Dedifferentiated amniotic fluid mesenchymal stem cell (primary cell): ENCODE measurements at regions not wholly inside any gene's neighbourhood (a gene's known extent, or its start where the extent isn't known, plus 50 kb on each side); places are given as distances from the start of the nearest gene placed in this dataset.

Source experiments
- DNase-seq: peaks from one replicate; pipeline ENCODE4 v3.0.0-alpha.2; 2016; ENCODE audit errors: extremely low spot score

DNA sequence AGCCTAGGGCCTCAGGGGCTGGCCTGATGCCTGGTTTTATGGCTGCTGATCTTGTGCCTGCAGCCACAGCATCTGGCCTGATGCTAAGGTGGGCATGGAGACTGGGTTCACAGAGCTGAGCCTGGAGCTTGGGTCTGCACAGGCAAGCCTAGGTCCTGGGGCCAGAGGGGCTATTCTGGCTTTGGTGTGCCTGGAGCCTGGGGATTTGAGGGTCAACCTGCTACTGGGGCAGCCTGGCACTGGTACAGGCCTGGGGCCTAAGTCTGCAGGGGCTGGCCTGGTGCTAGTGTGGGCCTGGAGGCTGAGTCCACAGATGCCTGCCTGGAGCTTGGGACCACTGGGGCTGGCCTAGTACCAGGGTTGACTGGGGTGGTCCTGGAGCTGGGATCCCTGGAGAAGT lies 481.8 kb upstream of the GHITM start:
- DNase-seq, result no peak

DNA sequence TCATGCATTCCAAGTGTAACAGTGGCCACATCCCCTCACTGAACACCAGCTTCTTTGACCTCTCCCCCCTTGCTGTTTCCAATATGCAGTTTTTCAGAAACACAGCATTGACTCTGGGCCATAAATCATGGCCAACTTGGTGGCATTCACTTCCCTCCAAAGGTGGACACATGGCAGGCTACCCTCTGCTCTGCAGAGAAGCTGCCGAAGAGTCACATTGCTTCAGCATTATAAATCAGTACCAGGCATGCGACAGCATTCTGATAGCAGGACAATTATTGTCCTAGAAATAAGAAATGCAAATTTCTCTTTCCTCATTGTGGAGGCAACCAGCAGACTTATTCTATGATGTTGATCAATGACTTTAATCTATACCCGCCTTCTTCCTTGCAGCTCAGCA lies 475.4 kb upstream of the GHITM start:
- no peak for DNase-seq

DNA sequence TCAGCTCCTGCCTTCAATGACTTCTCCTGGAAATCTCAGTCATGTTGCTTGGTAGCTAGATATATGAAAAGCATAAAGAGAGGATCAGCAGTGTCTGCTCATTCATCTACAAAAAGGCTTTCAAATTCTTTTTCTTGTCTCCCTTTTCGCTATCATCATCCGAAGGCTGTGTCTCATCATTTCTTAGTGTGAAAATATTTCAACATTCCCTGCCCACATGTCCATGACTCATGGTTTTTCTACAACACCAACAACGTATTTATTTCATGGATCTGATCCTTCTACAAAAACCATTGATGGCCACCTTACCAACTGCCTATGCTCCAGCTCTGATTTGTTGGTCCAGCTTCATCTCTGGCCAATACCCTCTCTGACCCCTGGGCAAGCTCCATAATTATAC lies 472.5 kb upstream of the GHITM start:
- no peak for DNase-seq

DNA sequence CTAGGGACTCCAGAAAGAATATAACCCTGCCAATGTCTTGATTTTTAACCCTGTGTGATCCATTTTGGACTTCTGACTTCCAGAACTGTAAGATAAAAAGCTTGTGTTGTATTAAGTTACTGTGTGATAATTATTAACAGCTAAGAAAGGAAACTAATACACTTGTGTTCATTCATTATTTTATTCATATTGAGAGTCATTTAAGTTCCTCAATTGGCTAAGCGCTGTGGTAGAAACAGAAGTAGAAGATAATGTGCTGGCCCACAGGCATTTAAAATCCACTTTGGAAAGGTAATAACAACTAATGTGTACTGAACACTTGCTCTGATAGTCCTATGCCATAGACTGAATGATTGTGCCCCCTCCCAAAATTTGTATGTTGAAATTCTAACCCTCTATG lies 471.7 kb upstream of the GHITM start:
- no peak for DNase-seq

DNA sequence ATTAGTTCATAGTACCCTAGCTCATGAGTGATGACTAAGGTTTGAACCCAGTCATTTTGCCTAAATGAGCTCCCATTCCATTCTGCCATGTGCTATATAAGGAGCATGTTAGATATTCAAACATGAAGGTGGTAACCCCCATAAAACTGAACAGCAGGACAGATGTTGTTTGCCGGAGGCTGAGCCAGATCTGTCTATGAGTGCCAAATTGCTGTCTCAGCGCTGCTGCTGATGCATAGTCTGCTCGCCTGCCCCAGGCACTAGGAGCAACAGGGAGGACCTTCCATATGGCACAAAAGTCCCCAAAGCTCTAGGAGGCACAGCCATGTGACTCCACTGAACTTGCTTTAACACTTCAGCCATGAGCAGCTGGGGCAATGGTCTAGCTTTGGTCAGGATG lies 466.0 kb upstream of the GHITM start:
- DNase-seq, result no peak

DNA sequence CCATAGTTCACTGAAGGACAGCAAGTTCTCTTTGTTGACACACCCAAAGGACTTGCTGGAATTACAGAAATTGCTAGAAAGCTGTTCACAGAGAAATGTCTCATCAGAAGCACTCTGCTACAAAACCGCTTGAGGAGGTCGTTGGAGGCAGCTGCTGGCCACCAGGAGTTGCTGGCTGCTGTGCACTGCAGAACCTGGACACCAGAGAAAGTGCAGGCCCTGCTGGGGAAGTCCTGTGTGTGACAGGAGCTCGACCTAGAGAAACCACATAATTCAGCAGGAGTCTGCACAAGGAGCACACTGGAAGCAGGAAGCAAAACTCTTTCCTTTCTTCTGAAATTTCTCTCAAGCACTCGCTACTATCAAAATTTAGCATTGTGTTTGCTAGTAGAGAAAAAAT lies 461.5 kb upstream of the GHITM start:
- DNase-seq, result no peak

DNA sequence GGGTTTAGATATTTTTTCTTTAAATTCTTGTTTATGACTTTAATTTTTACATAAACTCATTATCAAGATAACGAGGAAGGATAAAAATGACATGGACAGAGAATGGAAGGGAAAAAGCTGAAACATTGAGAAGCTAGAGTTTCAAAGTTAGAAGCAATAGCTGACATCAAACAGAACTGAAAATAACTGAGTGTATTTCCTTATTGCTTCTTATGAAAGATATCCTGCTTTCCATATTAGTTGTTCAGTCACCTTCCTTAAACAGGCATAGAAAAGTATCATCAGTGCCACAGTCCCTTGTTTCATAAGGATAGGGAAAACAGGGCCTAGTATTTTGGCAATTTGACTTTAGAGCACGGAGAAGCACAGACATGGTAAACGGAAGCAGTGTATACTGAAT lies 460.5 kb upstream of the GHITM start:
- DNase-seq, result no peak

DNA sequence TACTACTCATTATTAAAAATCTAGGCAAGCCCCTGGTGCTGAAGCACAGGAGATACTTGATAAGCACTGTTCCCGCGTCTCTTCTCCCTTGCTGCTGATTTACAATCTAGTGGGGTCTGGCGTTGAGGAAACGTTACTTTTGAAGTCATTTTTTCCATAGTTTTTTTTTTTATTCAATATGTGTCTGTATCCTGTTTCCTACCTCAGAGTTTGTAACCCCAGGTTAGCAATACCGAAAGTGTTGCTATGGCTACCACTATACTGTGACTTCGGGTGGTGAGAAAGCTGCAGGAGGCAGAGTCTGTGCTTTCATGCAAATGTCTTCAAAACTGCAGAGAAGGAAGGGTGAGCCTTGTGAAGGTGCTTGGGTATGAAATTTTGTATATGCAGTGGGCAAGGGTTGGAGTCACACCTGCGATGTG lies 458.8 kb upstream of the GHITM start:
- DNase-seq, result no peak

DNA sequence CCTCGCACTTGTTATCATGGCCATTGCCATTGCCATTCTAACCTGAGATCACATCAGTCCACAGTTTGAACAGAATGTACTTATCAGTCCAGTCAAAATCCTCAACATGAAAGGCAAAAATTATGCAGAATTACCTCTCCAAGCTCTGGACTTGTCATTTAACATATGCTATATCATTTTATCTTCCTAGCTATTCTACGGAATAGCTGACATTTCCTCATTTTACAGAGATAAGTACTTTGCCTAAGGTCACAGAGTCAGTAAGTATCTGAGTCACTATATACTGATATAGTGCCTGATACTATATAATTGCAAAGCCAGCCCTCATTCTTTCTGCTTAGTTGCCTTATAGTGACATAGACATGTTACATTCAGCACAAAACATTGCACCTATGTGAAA lies 456.9 kb upstream of the GHITM start:
- DNase-seq, result no peak

DNA sequence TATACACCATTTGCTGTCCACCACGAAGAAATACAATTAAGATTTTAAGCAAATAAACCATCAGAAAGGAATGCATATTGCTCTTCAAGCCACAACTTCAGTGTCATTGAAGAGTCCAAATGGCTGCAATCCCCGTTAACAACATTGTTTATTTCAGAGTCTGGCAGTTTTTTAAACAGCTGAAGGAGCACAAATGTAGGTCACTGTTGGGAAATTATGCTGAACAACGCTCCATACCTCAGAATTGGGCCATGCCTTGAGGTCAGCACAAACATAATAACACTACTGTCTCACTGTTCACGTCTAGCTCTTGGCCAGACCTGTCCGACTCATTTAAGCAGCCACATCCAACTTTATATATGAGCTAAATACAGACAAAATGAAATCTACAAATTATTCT lies 453.9 kb upstream of the GHITM start:
- no peak for DNase-seq

DNA sequence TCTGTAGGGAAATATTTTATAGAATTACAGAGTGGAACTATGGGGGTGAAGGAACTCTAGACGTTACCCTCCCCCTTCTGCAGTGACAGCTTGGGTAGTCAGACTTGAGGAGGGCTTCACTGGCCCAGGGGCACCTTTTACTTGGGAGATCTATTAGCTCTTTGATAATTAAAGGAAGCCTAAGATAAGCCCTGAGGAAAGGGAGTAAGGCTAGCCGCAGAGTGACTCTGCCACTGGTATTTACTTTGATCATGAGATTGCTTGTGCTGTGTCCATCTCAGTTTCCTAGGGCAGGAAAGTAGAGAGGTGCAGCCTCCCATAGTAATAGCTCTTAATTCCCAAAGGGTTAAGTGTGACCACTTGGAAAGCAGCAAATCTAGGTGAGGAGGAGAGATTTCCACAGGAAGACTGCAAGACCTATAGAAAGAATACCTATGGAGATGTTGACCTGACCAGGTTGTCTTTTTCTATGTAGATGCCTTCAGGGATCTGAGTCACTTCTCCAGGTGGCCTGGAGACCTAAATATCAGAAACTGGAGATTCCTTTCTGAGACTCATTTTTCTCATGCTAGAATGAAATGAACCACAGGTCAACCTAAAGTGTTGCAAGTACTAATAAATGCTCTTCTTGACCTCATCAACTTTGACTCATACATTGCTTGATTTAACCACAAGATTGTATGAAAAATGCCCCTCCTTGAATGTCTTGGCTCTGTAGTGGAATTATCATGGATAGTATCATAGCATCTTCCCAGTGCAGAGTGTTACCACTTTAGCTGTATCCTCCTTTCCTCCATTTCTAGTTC lies 447.3 kb upstream of the GHITM start:
- DNase-seq, result no peak

DNA sequence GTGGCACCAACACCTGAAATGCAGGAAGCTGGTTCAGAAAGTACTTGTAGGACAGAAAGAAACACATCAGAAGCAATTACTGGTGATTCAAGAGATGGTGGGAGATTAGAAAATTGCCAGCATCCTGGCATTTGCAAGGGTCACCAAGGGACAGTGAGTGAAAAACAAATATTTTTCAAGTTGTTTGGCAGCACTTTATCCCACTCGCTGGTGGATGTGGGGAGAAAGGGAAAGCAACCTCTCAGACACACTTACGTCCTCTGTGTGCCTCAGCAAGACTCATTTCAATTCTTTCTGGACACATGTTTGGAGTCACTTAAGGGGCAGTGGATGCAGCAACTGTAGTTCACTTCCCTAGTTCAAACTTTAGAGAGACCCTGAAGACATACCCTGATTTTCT lies 440.4 kb upstream of the GHITM start:
- DNase-seq, result no peak

DNA sequence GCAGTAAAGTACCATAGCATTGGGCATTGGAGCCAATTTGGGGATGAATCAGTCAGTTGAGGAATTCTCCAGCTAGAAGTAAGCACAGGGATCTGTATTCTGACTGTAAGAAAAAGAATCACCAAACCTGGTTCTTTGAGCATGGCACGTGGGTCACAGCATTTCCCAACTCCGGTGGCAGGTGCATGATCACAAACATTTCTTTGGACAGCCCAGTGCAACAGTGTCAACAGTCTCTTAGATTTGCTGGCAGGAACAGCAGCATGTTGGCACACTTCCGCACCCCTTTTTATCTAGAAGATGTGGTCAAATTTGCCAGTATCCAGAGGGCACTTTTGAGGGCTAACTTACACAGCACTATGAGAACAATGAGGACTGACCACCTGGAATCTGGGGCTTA lies 437.5 kb upstream of the GHITM start:
- DNase-seq, result no peak

DNA sequence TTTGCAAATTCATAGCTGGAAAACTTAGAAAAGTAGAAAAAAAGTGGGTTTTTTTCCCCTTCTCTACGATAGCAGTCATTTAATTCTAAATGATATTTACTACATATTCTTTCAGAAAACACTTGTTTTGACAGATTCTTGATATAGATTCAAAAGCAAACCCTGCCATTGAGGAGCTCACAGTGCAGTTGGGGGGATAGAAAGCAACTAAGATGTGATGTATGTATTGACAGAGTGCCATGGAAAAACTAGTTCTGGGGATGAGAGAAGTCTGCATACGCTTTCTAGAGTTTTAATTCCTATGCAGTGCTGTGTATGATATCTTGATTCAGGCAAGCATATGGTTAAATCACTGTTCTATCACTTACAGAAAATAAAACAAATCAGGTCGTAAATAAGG lies 436.6 kb upstream of the GHITM start:
- no peak for DNase-seq

DNA sequence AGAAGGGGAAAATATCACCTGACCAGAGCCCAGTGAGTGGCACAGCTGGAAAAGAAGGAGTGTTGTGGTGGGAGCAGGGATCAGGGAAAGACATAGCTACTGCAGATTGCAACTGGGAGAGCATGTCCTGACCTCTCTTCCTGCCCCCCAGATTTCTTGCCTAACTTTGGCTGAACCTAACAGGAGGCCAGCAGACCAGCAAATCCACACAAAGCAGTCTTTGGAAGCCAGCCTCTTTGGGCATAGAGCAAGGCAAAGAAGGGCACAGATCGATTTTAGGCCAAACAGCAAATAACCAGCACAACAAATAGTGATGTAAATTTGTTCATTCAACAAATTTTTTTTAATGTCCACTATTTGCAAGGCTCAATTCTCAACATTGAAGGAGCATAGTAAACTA lies 433.2 kb upstream of the GHITM start:
- no peak for DNase-seq

DNA sequence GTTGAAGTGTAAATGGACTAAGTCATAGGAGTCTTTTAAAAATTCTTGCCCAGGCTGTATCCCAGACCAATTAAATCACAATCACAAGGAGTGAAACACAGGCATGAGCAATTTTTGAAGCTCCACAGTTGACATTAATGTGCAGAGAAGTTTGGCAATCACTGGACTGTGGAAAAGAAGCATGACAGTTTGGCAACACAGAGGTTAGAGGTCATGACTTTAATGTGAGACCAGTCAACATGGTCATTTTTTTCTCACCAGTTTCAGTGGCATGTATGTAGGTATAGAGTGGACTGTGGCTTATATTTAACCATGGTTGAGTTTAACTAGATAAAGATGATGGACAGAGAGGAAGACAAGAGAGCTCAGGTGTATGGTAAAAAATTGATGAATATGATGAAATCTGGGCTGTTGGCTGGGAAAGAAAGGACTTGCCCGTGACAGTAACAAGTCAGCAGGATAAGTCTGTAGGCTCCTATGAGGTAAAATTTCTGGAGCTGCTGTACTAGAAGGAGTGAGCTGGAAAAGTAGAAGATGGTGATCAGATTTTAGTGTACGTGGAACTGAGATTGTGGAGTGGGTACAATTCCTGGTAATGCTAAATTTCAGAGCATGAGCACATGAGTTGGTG lies 432.2 kb upstream of the GHITM start:
- DNase-seq, result no peak

DNA sequence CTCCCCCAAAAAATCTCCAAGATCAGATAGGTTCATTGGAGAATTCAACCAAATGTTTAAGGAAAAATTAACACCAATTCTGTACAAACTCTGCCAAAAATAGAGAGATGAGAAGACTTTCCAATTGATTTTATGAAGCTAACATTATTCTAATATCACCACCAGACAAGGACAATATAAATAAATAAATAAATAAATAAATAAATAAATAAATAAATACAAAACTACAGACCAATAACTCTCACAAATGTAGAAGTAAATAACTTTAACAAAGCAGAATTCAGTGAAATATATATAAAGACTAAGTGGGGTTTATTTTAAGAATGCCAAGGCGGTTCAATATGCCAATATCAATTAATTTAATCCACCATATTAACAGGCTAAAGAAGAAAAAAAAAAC lies 425.9 kb upstream of the GHITM start:
- no peak for DNase-seq

DNA sequence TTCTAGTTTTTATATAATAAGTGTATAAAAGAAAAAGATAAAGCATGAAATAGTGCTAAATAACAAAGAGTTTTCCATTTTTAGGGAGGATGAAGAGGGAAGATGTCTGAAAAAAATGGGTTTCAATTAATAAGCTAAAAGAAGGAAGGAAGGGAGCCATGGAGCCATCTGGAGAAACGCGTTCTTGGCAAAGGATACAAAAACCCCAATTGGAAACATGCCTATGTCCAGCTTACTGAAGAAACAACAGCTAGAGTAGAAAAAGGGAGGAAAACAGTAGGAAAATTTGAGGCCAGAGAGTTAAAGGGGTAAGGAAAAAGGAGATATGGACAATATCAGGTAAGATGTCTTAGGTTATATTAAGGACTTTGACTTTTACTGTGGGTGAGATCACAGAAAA lies 416.2 kb upstream of the GHITM start:
- DNase-seq, result no peak

DNA sequence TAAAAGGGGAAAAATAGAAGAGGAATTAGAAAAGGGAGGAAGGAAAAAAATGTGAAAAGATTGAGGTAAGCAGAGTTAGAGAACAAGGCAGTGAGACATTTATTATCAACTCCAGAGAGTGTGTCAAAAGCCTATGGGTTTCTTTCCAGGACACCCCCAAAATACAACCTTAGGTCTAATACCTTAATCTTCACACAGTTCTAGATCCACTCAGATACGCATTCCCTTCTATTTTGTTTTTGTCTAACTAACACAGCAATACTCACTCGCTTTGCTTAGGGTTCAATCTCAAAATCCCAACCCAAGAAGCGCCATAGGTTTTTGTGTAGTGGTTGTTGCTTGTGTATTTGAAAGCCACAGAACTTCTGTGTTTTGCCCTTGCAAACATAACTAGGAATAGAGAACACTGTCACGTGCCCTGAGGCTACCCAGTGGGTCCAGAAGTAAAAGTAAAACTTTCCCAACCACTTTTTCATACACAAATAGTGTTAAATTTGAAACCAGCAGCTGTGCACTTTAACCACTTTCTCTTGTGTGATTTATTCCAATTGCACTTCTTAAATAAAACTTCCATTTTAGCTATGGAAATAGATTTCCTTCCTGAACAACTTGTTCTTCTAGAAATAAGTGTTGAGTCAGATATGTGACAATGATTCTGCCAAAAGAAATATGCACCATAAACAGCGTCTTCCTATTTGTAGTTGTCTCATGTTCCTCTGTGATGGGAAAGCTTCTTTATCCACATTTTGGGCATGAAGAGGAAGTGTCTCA lies 414.7 kb upstream of the GHITM start:
- DNase-seq, result no peak

DNA sequence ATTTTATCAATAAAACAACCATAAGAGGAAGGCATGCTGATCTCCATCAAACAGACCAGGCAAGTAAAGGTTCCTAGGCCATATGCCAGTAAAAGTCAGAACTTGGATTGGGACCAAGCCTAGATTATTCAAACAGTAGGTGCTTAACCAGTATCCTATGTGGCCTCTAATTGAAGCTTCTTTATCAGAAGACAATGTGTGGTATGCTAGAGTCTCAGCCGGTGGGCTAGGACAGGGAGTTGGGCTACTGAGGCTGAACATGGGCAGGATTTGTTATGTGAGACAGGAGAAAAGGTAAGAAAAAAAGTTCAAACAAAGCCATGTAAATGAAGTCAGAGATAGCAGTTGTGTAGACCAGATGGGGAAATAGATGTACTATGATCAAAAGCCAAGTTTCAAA lies 413.7 kb upstream of the GHITM start:
- no peak for DNase-seq

DNA sequence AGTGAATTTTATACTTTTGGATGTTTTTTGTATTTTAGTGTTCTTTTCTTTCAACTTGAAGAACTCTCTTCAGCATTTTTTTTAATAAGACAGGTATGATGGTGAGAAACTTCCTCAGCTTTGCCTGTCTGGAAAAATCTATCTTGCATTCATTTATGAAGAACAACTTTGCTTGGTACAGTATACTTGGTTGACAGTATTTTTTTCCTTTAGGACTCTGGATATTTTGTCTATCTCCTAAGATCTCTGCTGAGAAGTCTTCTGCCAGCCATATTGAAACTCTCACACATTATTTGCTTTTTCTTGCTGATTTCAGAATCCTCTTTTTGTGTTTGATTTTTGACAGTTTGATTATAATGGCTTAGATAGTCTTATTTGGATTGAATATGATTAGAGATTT lies 405.0 kb upstream of the GHITM start:
- DNase-seq, result no peak

DNA sequence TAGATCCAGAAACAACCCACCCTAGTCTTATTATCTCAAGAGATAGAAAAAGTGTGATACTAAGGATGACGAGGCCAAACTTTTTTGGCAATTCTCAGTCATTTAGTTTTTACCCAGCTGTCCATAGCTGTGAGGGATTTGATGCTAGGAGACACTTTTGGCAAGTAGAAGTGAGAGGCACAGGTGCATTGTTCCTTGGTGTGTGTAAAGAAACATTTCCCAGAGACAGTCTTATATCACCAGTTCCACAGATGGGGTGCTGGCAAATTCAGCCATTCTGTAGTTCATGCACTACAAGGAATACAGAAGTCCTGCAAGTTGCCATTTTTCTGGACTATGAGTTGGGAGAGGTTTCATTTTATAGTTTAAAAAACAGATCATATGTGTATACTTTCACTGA lies 403.3 kb upstream of the GHITM start:
- DNase-seq, result no peak

DNA sequence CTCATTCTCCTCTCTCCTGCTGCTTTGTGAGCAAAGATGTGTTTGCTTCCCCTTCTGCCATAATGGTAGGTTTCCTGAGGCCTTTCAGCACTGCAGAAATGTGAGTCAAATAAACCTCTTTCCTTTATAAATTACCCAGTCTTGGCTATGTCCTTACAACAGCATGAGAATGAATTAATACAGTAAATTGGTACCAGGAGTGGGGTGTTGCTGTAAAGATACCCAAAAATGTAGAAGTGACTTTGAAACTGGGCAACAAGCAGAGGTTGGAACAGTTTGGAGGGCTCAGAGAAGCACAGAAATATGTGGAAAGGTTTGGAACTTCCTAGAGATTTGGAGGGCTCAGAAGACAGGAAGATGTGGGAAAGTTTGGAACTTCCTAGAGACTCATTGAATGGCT lies 388.7 kb upstream of the GHITM start:
- no peak for DNase-seq
